CD14-positive monocyte (primary cell): ENCODE measurements at regions not wholly inside any gene's neighbourhood (a gene's known extent, or its start where the extent isn't known, plus 50 kb on each side); places are given as distances from the start of the nearest gene placed in this dataset.
A peak's percentile ranks its signal among the peaks of the same experiment; 100 is the strongest.

Experiments used
- DNase-seq, 3 donors: peaks; one replicate each; pipeline ENCODE4 v3.0.0-alpha.2; 2011 to 2022
- H2AFZ ChIP-seq: 2 replicates; pipeline ENCODE4 v1.6.0; 2012; ENCODE audit warnings: mild to moderate bottlenecking, low read depth, low read length, inconsistent platforms; ENCODE audit not compliant: insufficient read depth, poor library complexity, severe bottlenecking
- H3K27ac ChIP-seq, 2 donors: 1 replicate in 1 of 2; 2 replicates in 1 of 2; pipeline ENCODE4 v1.5.1; 2012 to 2013; ENCODE audit warnings: low read length in 2 of 2, control low read depth in 1 of 2, inconsistent platforms in 1 of 2, low read depth in 1 of 2, mild to moderate bottlenecking in 1 of 2
- H3K27me3 ChIP-seq, 2 donors: one replicate each; pipeline versions ENCODE4 v1.6.0 to v1.6.1; 2011 to 2013; ENCODE audit warnings: low read length in 2 of 2; ENCODE audit not compliant: control insufficient read depth in 2 of 2, insufficient read depth in 2 of 2
- H3K36me3 ChIP-seq, 2 donors: replicated peaks in 1 of 2; 1 replicate in 1 of 2; 2 replicates in 1 of 2; pipeline versions ENCODE4 v1.5.1 to v1.6.1; 2012 to 2013; ENCODE audit warnings: low read length in 2 of 2, control low read depth in 1 of 2, inconsistent platforms in 1 of 2, mild to moderate bottlenecking in 1 of 2; ENCODE audit not compliant: insufficient read depth in 2 of 2, control insufficient read depth in 1 of 2
- H3K4me1 ChIP-seq, 2 donors: 1 replicate in 1 of 2; 2 replicates in 1 of 2; pipeline versions ENCODE4 v1.5.1 to v1.6.1; 2012 to 2013; ENCODE audit warnings: low read length in 2 of 2, control low read depth in 1 of 2, inconsistent platforms in 1 of 2, mild to moderate bottlenecking in 1 of 2, moderate library complexity in 1 of 2; ENCODE audit not compliant: insufficient read depth in 2 of 2, control insufficient read depth in 1 of 2
- H3K4me2 ChIP-seq: replicated peaks from 2 replicates; pipeline ENCODE3; 2012; ENCODE audit warnings: low read length, moderate library complexity, mild to moderate bottlenecking; ENCODE audit not compliant: poor library complexity, severe bottlenecking; ENCODE audit errors: extremely low read depth
- H3K4me3 ChIP-seq, 3 experiments: fragments of 200-600 bp in 1 of 3; sonication (generic) in 1 of 3; replicated peaks in 1 of 3; 1 replicate in 2 of 3; 2 replicates in 1 of 3; pipeline ENCODE4 v1.5.1; 2011 to 2013; ENCODE audit warnings: low read length in 3 of 3, mild to moderate bottlenecking in 3 of 3, control low read depth in 2 of 3, low read depth in 2 of 3, inconsistent platforms in 1 of 3, moderate library complexity in 1 of 3
- H3K79me2 ChIP-seq: 2 replicates; pipeline ENCODE4 v1.6.0; 2012; ENCODE audit warnings: mild to moderate bottlenecking, control low read depth, inconsistent platforms, low read length, moderate library complexity; ENCODE audit not compliant: insufficient read depth
- H3K9ac ChIP-seq: 2 replicates; pipeline ENCODE4 v1.6.0; 2017; ENCODE audit warnings: low read length, mild to moderate bottlenecking; ENCODE audit not compliant: insufficient read depth, poor library complexity, severe bottlenecking
- H3K9me3 ChIP-seq, 2 donors: replicated peaks in 1 of 2; 1 replicate in 1 of 2; 2 replicates in 1 of 2; pipeline versions ENCODE4 v1.5.1 to v1.6.1; 2012 to 2013; ENCODE audit warnings: low read length in 2 of 2, control low read depth in 1 of 2; ENCODE audit not compliant: control insufficient read depth in 1 of 2, insufficient read depth in 1 of 2
- H4K20me1 ChIP-seq: 2 replicates; pipeline ENCODE4 v1.6.0; 2012; ENCODE audit warnings: mild to moderate bottlenecking, low read length, control low read depth, moderate library complexity; ENCODE audit not compliant: insufficient read depth
- H3K27ac Mint-ChIP-seq, 7 donors: one replicate each; pipeline ENCODE4 v1.8.0; 2020; ENCODE audit warnings: mild to moderate bottlenecking in 7 of 7, mixed read lengths in 7 of 7, moderate library complexity in 6 of 7, inconsistent platforms in 2 of 7
- H3K27me3 Mint-ChIP-seq, 3 donors: one replicate each; pipeline ENCODE4 v1.8.0; 2021 to 2022; ENCODE audit warnings: low read depth in 3 of 3, mild to moderate bottlenecking in 3 of 3, mixed read lengths in 3 of 3, moderate library complexity in 3 of 3, inconsistent platforms in 1 of 3
- H3K36me3 Mint-ChIP-seq, 2 donors: one replicate each; pipeline ENCODE4 v1.8.0; 2020; ENCODE audit warnings: mixed read lengths in 2 of 2, inconsistent platforms in 1 of 2, mild to moderate bottlenecking in 1 of 2
- H3K4me1 Mint-ChIP-seq: one replicate; pipeline ENCODE4 v1.8.0; 2020; ENCODE audit warnings: mild to moderate bottlenecking, mixed read lengths
- H3K4me3 Mint-ChIP-seq, 2 donors: one replicate each; pipeline ENCODE4 v1.8.0; 2020; ENCODE audit warnings: mild to moderate bottlenecking in 2 of 2, mixed read lengths in 2 of 2, moderate library complexity in 1 of 2
- H3K9me3 Mint-ChIP-seq, 7 donors: one replicate each; pipeline ENCODE4 v1.8.0; 2020 to 2022; ENCODE audit warnings: mixed read lengths in 7 of 7, mild to moderate bottlenecking in 6 of 7, moderate library complexity in 6 of 7, inconsistent platforms in 2 of 7
- CTCF ChIP-seq: fragments of 200-600 bp; IDR thresholded peaks from one replicate; pipeline ENCODE4 v1.8.0; 2022; ENCODE audit warnings: antibody characterized with exemption, mild to moderate bottlenecking
- WGBS: methylation state at CpG from one replicate; pipeline ENCODE4 v1.1.5; 2013; ENCODE audit warnings: missing lambda C conversion rate; ENCODE audit not compliant: insufficient coverage; 5-methylcytosine and 5-hydroxymethylcytosine counted together
- intact Hi-C, 2 donors: fragments of 100-400 bp; cut with micrococcal nuclease; formaldehyde crosslinking; loops; one replicate each; pipeline versions ENCODE4 v1.15.0 to v1.15.1; 2023

GRCh38 chr7:81298951-81299666 is 380.3 kb upstream of the SEMA3C start:
- Histone ChIP-seq H2AFZ (no peak overlapping the region), H3K4me2 (no peak overlapping the region), H3K27me3 (no peaks in the 10 kb centered on the region), H4K20me1 (no peaks in the 10 kb centered on the region), H3K79me2 (no peaks in the 10 kb centered on the region), H3K4me3 (no peak overlapping the region), H3K27ac (no peak overlapping the region), H3K4me1 (no peaks in the 10 kb centered on the region), H3K9ac (no peak overlapping the region), H3K36me3 (no peaks in the 10 kb centered on the region), H3K9me3 (peaks cover 0 to 6% of the 10 kb centered on the region in 2 donors)
- H3K36me3 Mint-ChIP-seq = no peaks in the 10 kb centered on the region
- no peak for TF ChIP-seq CTCF
- intact Hi-C loops = no loop called here
- peaks cover 0 to 2% (median 2%) of the 10 kb centered on the region in 3 donors for H3K27me3 Mint-ChIP-seq
- H3K4me1 Mint-ChIP-seq = no peaks in the 10 kb centered on the region
- peaks cover 0 to 4% (median 3%) of the 10 kb centered on the region in 7 donors for H3K9me3 Mint-ChIP-seq
- peak in 1 of 3 donors; percentile 23 for DNase-seq
- H3K4me3 Mint-ChIP-seq = no peak overlapping the region
- WGBS = no CpG with 5 or more reads among the region's 5 CpGs
- H3K27ac Mint-ChIP-seq = no peak overlapping the region

DNA sequence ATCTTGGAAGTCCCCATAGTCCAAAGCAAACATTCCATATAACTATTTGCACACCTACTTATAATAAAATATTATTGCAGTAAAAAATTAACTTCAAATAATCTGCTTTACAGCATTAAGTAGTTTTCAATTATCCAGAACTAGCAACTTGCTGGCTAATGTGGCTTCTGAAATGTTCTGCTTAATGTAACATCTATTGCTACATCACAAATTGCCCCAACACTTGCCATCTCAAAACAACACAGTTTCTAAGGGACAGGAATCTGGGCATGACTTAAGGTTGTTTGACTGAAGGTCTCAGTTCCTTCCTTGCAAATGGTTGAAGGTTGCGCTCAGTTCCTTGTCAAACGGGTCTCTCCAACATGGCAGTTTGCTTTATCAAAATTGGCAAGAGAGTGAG is 378.5 kb upstream of the SEMA3C start:
- peaks cover 0 to 4% (median 2%) of the 10 kb centered on the region in 7 donors for H3K9me3 Mint-ChIP-seq
- Histone ChIP-seq H3K4me3 (no peak overlapping the region), H3K4me1 (no peaks in the 10 kb centered on the region), H3K27me3 (no peaks in the 10 kb centered on the region), H3K9me3 (peaks cover 0 to 6% of the 10 kb centered on the region in 2 donors), H3K27ac (no peak overlapping the region), H4K20me1 (no peaks in the 10 kb centered on the region), H3K79me2 (no peaks in the 10 kb centered on the region), H3K9ac (no peak overlapping the region), H2AFZ (no peak overlapping the region), H3K4me2 (no peak overlapping the region), H3K36me3 (no peaks in the 10 kb centered on the region)
- H3K4me3 Mint-ChIP-seq = no peak overlapping the region
- no CpG with 5 or more reads among the region's 2 CpGs for WGBS
- no peak for TF ChIP-seq CTCF
- H3K36me3 Mint-ChIP-seq = no peaks in the 10 kb centered on the region
- intact Hi-C loops = no loop called here
- DNase-seq = no peak
- H3K4me1 Mint-ChIP-seq = no peaks in the 10 kb centered on the region
- peaks cover 0 to 2% (median 2%) of the 10 kb centered on the region in 3 donors for H3K27me3 Mint-ChIP-seq
- no peak overlapping the region for H3K27ac Mint-ChIP-seq
